SK-N-SH treated with all-trans-retinoic acid at 6 μM for 48 hours (cell line): ENCODE measurements at regions not wholly inside any gene's neighbourhood (a gene's known extent, or its start where the extent isn't known, plus 50 kb on each side); places are given as distances from the start of the nearest gene placed in this dataset.

ENCODE experiments used
- ATAC-seq: fragments of 200-7000 bp; cut with Tn5 transposase; 3 replicates; pipeline ENCODE4 v1.9.1; 2020; ENCODE audit warnings: mild to moderate bottlenecking, moderate library complexity
- ARNTL ChIP-seq: fragments of 450-650 bp; formaldehyde crosslinking; IDR thresholded peaks from 2 replicates; pipeline ENCODE4 v1.5.0; 2020; ENCODE audit warnings: low read depth, mild to moderate bottlenecking, moderate library complexity, borderline replicate concordance
- BACH2 ChIP-seq: fragments of 250-450 bp; sonication (Bioruptor Pico); IDR thresholded peaks from 2 replicates; pipeline ENCODE4 v1.9.0; 2021; ENCODE audit warnings: mild to moderate bottlenecking, borderline replicate concordance
- CREB5 ChIP-seq: fragments of 250-450 bp; sonication (Bioruptor Pico); IDR thresholded peaks from 2 replicates; pipeline ENCODE4 v1.5.1; 2020; ENCODE audit warnings: low read depth, mild to moderate bottlenecking, moderate library complexity
- CSDC2 ChIP-seq: fragments of 250-450 bp; sonication (Bioruptor Pico); IDR thresholded peaks from 2 replicates; pipeline ENCODE4 v1.5.0; 2020; ENCODE audit warnings: mild to moderate bottlenecking, moderate library complexity
- ESRRG ChIP-seq: fragments of 250-450 bp; sonication (Bioruptor Pico); IDR thresholded peaks from 2 replicates; pipeline ENCODE4 v1.6.1; 2021; ENCODE audit warnings: mild to moderate bottlenecking
- ISL1 ChIP-seq: fragments of 250-450 bp; sonication (Bioruptor Pico); IDR thresholded peaks from 2 replicates; pipeline ENCODE4 v2.1.2; 2022; ENCODE audit warnings: mild to moderate bottlenecking, moderate library complexity
- POU6F1 ChIP-seq: fragments of 250-450 bp; sonication (Bioruptor Pico); IDR thresholded peaks from 2 replicates; pipeline ENCODE4 v1.8.0; 2021; ENCODE audit warnings: low read depth, mild to moderate bottlenecking, moderate library complexity, borderline replicate concordance
- PPARA ChIP-seq: fragments of 250-450 bp; sonication (Bioruptor Pico); IDR thresholded peaks from 2 replicates; pipeline ENCODE4 v1.5.0; 2020; ENCODE audit warnings: mild to moderate bottlenecking, borderline replicate concordance
- RARB ChIP-seq: fragments of 250-450 bp; sonication (Bioruptor Pico); IDR thresholded peaks from 2 replicates; pipeline ENCODE4 v1.8.0; 2021; ENCODE audit warnings: mild to moderate bottlenecking, moderate library complexity
- SNAI2 ChIP-seq: fragments of 250-450 bp; sonication (Bioruptor Pico); IDR thresholded peaks from 2 replicates; pipeline ENCODE4 v1.5.0; 2020; ENCODE audit warnings: mild to moderate bottlenecking, moderate library complexity
- TCF4 ChIP-seq: fragments of 250-450 bp; sonication (Bioruptor Pico); IDR thresholded peaks from 2 replicates; pipeline ENCODE4 v1.8.0; 2021; ENCODE audit warnings: mild to moderate bottlenecking, moderate library complexity, borderline replicate concordance
- TOX ChIP-seq: fragments of 250-450 bp; sonication (Bioruptor Pico); IDR thresholded peaks from 2 replicates; pipeline ENCODE4 v1.8.0; 2021; ENCODE audit warnings: mild to moderate bottlenecking, moderate library complexity, borderline replicate concordance
- TSHZ2 ChIP-seq: fragments of 250-450 bp; sonication (Bioruptor Pico); IDR thresholded peaks from 2 replicates; pipeline ENCODE4 v1.5.0; 2020; ENCODE audit warnings: mild to moderate bottlenecking, moderate library complexity
- ZFP3 ChIP-seq: fragments of 250-450 bp; sonication (Bioruptor Pico); IDR thresholded peaks from 2 replicates; pipeline ENCODE4 v1.5.0; 2020; ENCODE audit warnings: mild to moderate bottlenecking, moderate library complexity
- ZFP30 ChIP-seq: fragments of 450-650 bp; formaldehyde crosslinking; IDR thresholded peaks from 2 replicates; pipeline ENCODE4 v1.5.0; 2022; ENCODE audit warnings: mild to moderate bottlenecking, moderate library complexity
- ZNF8 ChIP-seq: fragments of 450-650 bp; formaldehyde crosslinking; IDR thresholded peaks from 2 replicates; pipeline ENCODE4 v1.5.0; 2020; ENCODE audit warnings: mild to moderate bottlenecking, moderate library complexity

- ATAC-seq, result no peak
- TF ChIP-seq ISL1 (CRISPR knock-in tag), result no peak
- TF ChIP-seq ZFP3, result no peak
- TF ChIP-seq ZNF8 (CRISPR knock-in tag), result no peak
- TF ChIP-seq TSHZ2 (CRISPR knock-in tag), result no peak
- TF ChIP-seq BACH2 (CRISPR knock-in tag), result no peak
These were observed 2100.9 kb upstream of the CELF4 start for GRCh38 chr18:39666541-39666940.

DNA sequence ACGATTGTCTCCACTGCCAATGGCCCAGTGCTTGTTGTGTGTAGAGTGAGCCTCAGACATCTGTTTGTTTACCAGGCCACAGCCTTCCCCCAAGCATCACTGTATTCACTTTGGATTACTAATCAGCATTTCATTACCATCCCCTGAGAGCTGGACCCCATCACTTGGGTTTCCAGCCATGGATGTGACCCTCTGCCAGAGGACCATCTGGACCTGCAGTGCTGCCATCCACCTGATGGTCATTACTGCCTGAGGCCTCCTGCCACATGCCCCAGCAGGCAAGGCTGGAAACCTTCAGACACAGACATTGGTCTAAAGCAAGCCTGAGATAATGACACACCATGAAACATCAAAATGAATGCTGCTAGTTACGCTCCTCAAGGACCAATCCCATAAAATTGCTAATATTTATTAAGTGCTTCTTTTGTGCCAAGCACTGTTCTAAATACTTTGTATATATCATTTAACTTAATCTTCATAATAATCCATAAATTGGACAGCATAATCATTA lies 2096.3 kb upstream of the CELF4 start:
- no peak for ATAC-seq
- TF ChIP-seq TOX (CRISPR knock-in tag) (no peak), ZNF8 (CRISPR knock-in tag) (no peak), ISL1 (CRISPR knock-in tag) (no peak), ESRRG (no peak), RARB (CRISPR knock-in tag) (no peak), TSHZ2 (CRISPR knock-in tag) (no peak), SNAI2 (CRISPR knock-in tag) (no peak), ZFP30 (CRISPR knock-in tag) (no peak), TCF4 (CRISPR knock-in tag) (no peak), CREB5 (CRISPR knock-in tag) (no peak)

DNA sequence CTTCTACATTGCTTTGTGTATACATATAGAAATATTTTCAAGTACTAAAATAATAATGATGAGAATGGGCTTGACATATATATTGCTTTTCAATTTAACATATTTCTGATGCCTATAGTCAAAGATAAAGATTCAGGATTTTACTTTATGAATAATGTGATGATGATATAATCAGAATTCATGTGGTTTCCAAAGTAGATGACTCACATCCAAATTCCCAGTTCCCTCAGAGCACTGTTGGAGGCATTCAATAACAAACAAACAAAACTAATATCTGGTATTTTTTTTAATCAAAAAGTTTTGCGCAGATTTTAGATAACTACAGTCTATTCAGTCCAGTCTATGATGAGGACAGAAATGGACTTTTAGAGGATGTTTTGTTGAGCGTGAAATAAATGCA lies 2094.5 kb upstream of the CELF4 start:
- TF ChIP-seq ISL1 (CRISPR knock-in tag), result peak; percentile 49; the same call in 1 of the 2 replicates
- TF ChIP-seq SNAI2 (CRISPR knock-in tag), result no peak
- no peak for TF ChIP-seq RARB (CRISPR knock-in tag)

GRCh38 chr18:39655341-39655740 lies 2089.7 kb upstream of the CELF4 start:
- TF ChIP-seq ZFP3 (no peak), CREB5 (CRISPR knock-in tag) (no peak), POU6F1 (CRISPR knock-in tag) (no peak)
- ATAC-seq, result no peak

More for the DNA sequence above, 2094.5 kb upstream of the CELF4 start:
- no peak for ATAC-seq

DNA sequence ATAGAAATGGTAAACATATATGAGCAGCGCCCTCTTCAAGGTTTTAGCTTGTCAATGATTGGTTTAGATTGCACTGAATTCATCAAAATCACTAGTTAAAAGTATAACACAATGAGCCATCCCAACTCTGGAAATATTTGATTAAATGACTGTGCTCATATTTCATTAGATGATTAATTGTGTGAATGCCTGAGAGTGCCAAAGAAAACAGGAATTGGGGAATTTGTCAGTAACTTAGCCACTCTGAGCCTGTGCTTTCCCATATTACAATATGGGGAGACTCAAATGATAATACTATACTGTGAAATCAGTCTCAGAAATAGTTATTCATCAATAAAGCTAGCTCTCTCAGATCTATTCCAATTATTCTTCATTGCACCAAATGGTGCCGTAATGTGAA lies 2087.6 kb upstream of the CELF4 start:
- no peak for TF ChIP-seq ZFP30 (CRISPR knock-in tag)
- ATAC-seq, result no peak

DNA sequence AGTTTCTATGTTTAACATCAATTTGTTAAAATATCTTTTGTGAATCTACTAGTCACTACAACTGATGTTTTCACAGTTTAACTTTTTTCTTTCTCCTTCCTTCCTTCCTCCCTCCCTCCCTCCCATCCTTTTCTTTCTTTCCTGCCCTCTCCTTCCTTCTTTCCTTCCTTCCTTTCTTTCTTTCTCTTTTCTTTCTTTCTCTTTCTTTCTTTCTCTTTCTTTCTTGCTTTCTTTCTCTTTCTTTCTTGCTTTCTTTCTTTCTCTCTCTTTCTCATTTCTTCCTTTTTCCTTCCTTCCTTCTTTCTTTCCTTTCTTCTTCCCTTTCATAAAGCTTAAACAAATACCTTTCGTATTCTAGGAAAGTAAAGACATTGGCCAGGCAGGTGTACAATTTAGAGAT lies 2083.0 kb upstream of the CELF4 start:
- TF ChIP-seq PPARA (CRISPR knock-in tag) (no peak), ESRRG (no peak), ZFP3 (no peak), RARB (CRISPR knock-in tag) (no peak), BACH2 (CRISPR knock-in tag) (no peak), CSDC2 (CRISPR knock-in tag) (no peak), ARNTL (no peak), ZFP30 (CRISPR knock-in tag) (no peak), ZNF8 (CRISPR knock-in tag) (no peak), CREB5 (CRISPR knock-in tag) (no peak), TSHZ2 (CRISPR knock-in tag) (no peak)
- ATAC-seq, result no peak
